Lower lobe of right lung (tissue), 2 donors: ENCODE measurements at regions not wholly inside any gene's neighbourhood (a gene's known extent, or its start where the extent isn't known, plus 50 kb on each side); places are given as distances from the start of the nearest gene placed in this dataset.
"Not testable (repeated sequence)": the region's sequence is repeated elsewhere in the genome, so short reads cannot be mapped to it uniquely, and the experiment has no call there.

Experiments used
- ATAC-seq, 2 donors: fragments of 200-7000 bp; cut with Tn5 transposase; one replicate each; pipeline ENCODE4 v1.9.1; 2020 to 2022; ENCODE audit warnings: mild to moderate bottlenecking in 2 of 2, moderate library complexity in 2 of 2
- DNase-seq: peaks from one replicate; pipeline ENCODE4 v3.0.0-alpha.2; 2020
- H3K27ac ChIP-seq: fragments of 200-600 bp; one replicate; pipeline ENCODE4 v1.8.0; 2022
- H3K27me3 ChIP-seq: fragments of 200-600 bp; one replicate; pipeline ENCODE4 v1.8.0; 2022; ENCODE audit warnings: low read depth
- H3K36me3 ChIP-seq: fragments of 200-600 bp; one replicate; pipeline ENCODE4 v1.8.0; 2022; ENCODE audit warnings: mild to moderate bottlenecking
- H3K4me1 ChIP-seq: fragments of 200-600 bp; one replicate; pipeline ENCODE4 v1.8.0; 2022
- H3K4me3 ChIP-seq: fragments of 200-600 bp; one replicate; pipeline ENCODE4 v1.8.0; 2022; ENCODE audit warnings: mild to moderate bottlenecking
- H3K9me3 ChIP-seq: fragments of 200-600 bp; one replicate; pipeline ENCODE4 v1.8.0; 2022
- intact Hi-C: fragments of 100-400 bp; cut with DNase I; formaldehyde crosslinking; loops from one replicate; pipeline ENCODE4 v1.11.0; 2022
- TF ChIP-seq, protein P1 (sequence below): fragments of 200-600 bp; IDR thresholded peaks from one replicate; pipeline ENCODE4 v1.8.0; 2022; ENCODE audit warnings: antibody characterized with exemption, mild to moderate bottlenecking
- donor health status: DM: no; HTN: yes; CAD: no; lungs with severe emphysema.

DNA sequence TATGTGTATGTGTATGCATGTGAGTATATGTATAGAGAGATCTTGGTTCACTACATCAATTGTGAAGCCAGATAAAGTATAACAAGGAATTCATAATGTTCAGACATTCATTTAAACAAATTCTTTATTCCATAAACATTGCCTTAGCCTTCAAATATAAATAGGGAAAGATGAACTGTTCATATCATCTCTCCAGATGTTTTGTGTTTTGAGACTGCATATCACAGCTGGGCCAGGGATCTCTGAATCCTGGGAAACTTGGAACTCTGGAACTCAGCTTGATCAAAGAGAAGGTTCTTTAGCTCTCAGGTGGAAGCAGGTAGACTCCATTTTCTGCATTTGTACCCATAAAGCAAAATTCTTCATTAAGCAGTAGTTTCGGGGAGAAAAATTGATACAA is 272.6 kb upstream of the ETAA1 start:
- TF ChIP-seq, protein P1, sequence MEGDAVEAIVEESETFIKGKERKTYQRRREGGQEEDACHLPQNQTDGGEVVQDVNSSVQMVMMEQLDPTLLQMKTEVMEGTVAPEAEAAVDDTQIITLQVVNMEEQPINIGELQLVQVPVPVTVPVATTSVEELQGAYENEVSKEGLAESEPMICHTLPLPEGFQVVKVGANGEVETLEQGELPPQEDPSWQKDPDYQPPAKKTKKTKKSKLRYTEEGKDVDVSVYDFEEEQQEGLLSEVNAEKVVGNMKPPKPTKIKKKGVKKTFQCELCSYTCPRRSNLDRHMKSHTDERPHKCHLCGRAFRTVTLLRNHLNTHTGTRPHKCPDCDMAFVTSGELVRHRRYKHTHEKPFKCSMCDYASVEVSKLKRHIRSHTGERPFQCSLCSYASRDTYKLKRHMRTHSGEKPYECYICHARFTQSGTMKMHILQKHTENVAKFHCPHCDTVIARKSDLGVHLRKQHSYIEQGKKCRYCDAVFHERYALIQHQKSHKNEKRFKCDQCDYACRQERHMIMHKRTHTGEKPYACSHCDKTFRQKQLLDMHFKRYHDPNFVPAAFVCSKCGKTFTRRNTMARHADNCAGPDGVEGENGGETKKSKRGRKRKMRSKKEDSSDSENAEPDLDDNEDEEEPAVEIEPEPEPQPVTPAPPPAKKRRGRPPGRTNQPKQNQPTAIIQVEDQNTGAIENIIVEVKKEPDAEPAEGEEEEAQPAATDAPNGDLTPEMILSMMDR = no peak
- ATAC-seq (no peak), DNase-seq (no peak)
- Histone ChIP-seq H3K36me3 (no peaks in the 10 kb centered on the region), H3K27ac (no peak overlapping the region), H3K4me1 (peaks cover 4% of the 10 kb centered on the region), H3K9me3 (no peaks in the 10 kb centered on the region), H3K27me3 (no peaks in the 10 kb centered on the region), H3K4me3 (no peak overlapping the region)
- intact Hi-C loops = no loop called here

DNA sequence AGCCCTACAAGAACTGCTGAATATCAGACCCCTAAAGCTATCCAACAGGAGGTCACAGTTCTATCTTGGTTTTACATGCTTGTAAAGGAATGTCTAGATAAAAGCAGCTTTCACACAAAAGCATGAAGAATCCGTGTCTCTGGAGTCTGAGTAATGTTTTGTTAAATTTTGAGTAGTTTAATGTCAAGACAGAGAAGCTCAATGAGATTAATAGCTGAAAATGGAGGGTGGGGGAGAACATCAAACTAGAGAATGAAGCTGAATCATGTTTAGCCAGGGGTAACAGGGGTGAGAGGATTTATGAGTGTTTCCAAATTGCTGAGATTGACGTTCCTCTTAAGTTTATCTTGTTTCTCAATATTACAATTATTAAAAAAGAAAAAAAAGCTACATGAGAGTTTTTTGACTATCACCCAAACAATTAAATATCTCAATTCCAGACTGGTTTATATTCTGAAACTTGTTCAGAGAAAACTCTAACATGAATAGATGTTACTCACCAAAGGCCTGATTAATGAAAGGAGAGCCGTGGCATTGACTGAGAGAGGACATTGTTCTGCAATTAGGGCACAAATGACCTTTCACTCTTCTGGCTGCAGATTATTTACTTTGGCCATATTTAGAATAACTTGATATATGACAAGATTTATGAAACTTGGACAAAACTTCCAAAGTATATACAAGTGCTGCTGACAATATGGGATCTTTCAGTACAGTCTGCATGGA is 266.4 kb upstream of the ETAA1 start:
- H3K4me1 ChIP-seq = no peaks in the 10 kb centered on the region
- TF ChIP-seq, protein P1 = no peak
- intact Hi-C loops = no loop called here
- H3K9me3 ChIP-seq = no peaks in the 10 kb centered on the region
- no peak overlapping the region for H3K4me3 ChIP-seq
- DNase-seq (no peak), ATAC-seq (no peak)
- no peaks in the 10 kb centered on the region for H3K27me3 ChIP-seq
- no peaks in the 10 kb centered on the region for H3K36me3 ChIP-seq
- no peak overlapping the region for H3K27ac ChIP-seq

GRCh38 chr2:67131257-67131609 is 265.9 kb upstream of the ETAA1 start:
- Histone ChIP-seq H3K36me3 (no peaks in the 10 kb centered on the region), H3K27ac (no peak overlapping the region), H3K9me3 (no peaks in the 10 kb centered on the region), H3K4me3 (no peak overlapping the region), H3K27me3 (no peaks in the 10 kb centered on the region), H3K4me1 (no peaks in the 10 kb centered on the region)
- TF ChIP-seq, protein P1 = no peak
- ATAC-seq = no peak
- intact Hi-C loops = no loop called here
- DNase-seq = no peak

DNA sequence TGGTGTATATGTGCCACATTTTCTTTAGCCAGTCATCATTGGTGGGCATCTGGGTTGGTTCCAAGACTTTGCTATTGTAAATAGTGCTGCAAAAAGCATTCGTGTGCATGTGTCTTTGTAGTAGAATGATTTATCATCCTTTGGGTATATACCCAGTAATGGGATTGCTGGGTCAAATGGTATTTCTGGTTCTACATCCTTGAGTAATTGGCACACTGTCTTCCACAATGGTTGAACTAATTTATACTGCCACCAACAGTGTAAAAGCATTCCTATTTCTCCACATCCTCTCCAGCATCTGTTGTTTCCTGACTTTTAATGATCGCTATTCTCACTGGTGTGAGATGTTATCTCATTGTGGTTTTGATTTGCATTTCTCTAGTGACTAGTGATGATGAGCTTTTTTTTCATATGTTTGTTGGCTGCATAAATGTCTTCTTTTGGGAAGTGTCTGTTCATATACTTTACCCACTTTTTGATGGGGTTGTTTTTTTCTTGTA is 264.6 kb upstream of the ETAA1 start:
- H3K27me3 ChIP-seq, H3K27ac ChIP-seq, H3K9me3 ChIP-seq, ATAC-seq, intact Hi-C loops, H3K4me3 ChIP-seq, DNase-seq, H3K36me3 ChIP-seq, H3K4me1 ChIP-seq: not testable (repeated sequence)

- Histone ChIP-seq H3K4me1 (no peaks in the 10 kb centered on the region), H3K4me3 (no peak overlapping the region), H3K9me3 (no peaks in the 10 kb centered on the region), H3K27ac (no peak overlapping the region), H3K27me3 (no peaks in the 10 kb centered on the region), H3K36me3 (no peaks in the 10 kb centered on the region)
- TF ChIP-seq, protein P1 = no peak
- DNase-seq = no peak
- intact Hi-C loops = no loop called here
- no peak for ATAC-seq
These were observed 261.9 kb upstream of the ETAA1 start for GRCh38 chr2:67135208-67135607.

DNA sequence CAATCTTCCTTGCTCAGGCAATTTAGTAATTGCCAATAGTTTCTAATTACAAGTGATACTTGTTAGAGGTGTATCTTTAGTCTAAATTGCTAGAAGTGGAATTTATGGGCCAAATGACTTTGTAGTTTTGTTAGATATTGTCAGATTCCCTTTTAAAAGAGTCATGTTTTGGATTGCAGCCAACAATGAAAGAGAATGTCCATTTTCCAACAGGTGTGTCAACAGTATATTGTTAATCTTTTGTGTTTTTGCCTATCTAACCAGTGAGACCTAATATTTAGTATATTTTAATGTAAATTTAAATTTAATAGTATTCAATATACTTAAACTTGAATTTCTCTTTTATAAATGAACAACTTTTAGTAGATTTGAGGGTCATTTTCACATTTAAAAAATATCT is 259.4 kb upstream of the ETAA1 start:
- ATAC-seq = no peak
- no peak overlapping the region for H3K27ac ChIP-seq
- H3K9me3 ChIP-seq = no peaks in the 10 kb centered on the region
- H3K4me1 ChIP-seq = no peaks in the 10 kb centered on the region
- H3K27me3 ChIP-seq = no peaks in the 10 kb centered on the region
- H3K36me3 ChIP-seq = no peaks in the 10 kb centered on the region
- intact Hi-C loops = no loop called here
- TF ChIP-seq, protein P1 = no peak
- no peak overlapping the region for H3K4me3 ChIP-seq
- no peak for DNase-seq
